GM18508 (cell line): ENCODE measurements at regions not wholly inside any gene's neighbourhood (a gene's known extent, or its start where the extent isn't known, plus 50 kb on each side); places are given as distances from the start of the nearest gene placed in this dataset.
"Not testable (repeated sequence)": the region's sequence is repeated elsewhere in the genome, so short reads cannot be mapped to it uniquely, and the experiment has no call there.

Experiments
- ATAC-seq: cut with Tn5 transposase; IDR thresholded peaks from one replicate; pipeline ENCODE4 v1.9.1; 2021; ENCODE audit warnings: moderate number of reproducible peaks; ENCODE audit not compliant: insufficient read depth, unreplicated experiment

DNA sequence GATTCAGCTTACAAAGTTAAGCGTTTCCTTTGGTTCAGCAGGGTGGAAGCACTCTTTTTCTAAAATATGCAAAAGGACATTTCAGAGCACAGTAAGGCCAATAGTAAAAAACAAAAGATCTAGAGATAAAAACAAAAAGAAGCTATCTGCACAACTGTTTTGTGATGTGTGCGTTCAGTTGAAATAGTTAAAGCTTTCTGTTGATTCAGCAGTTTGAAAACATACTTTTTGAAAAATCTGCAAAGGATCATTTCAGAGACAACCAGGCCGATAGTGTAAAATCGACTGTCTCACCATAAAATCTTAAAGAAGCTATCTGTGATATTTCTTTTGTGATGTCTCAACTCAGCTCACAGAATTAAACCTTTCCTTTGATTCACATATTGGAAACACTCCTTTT is 300.0 kb upstream of the ALG10B start:
- no peak for ATAC-seq

- ATAC-seq, result no peak
These were observed 290.7 kb upstream of the ALG10B start for GRCh38 chr12:38025916-38026315.

DNA sequence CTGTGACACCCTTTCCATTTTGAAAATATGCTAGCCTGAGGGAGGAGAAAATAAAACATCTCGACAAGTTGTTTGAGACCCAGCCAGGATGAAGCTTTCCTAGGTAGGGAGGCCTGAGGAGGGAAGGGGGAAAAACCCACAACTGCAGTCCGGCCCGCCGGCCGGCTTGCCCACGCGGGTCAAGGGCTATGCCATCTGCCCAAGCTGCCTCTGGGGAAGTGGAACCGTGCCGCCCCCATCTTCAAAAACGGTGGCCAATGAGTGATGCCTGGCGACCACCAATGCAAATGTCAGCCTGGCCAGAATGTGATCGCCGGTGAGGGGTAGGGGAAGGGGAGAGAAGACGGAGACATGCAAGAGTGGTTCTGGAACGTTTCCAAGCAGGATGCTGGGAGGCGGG is 263.5 kb upstream of the ALG10B start:
- no peak for ATAC-seq

DNA sequence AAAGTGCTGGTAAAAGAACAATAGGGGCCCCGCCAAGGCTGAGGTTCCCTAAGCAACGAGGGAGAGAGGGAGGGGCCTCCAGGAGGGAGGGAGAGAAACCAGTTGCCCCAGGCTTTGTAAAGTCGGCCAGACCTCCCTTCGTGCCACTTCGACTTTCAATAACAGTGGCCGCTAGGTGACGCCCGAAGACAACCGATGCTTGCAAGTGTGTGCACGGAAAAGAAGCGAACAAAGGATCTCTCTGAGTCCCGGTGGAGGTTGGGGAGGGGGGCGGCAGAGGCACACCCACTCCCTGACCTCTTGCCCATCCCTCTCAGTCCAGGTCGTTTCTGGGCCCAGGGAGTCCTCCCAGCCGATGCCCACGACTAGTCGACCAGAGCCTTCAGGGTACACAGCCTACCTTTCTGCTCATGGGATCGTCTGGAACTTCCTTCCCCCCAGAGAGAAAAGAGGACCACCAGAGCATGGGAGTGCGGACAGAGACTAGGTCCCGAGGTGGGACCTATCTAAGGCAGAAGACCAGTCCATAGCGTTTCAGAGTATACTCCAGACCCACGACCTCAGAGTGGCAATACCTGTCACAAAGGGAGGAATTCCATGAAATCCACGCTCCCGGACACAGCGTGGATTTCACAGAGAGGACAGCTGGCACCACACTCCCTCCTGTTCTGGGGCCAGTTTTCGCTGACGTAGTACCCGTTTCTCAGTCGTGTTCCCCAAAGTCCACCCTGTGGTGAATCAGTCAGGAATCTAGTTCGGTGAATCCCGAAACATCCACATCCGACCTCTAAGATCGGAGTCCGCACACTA is 262.7 kb upstream of the ALG10B start:
- ATAC-seq, result no peak

DNA sequence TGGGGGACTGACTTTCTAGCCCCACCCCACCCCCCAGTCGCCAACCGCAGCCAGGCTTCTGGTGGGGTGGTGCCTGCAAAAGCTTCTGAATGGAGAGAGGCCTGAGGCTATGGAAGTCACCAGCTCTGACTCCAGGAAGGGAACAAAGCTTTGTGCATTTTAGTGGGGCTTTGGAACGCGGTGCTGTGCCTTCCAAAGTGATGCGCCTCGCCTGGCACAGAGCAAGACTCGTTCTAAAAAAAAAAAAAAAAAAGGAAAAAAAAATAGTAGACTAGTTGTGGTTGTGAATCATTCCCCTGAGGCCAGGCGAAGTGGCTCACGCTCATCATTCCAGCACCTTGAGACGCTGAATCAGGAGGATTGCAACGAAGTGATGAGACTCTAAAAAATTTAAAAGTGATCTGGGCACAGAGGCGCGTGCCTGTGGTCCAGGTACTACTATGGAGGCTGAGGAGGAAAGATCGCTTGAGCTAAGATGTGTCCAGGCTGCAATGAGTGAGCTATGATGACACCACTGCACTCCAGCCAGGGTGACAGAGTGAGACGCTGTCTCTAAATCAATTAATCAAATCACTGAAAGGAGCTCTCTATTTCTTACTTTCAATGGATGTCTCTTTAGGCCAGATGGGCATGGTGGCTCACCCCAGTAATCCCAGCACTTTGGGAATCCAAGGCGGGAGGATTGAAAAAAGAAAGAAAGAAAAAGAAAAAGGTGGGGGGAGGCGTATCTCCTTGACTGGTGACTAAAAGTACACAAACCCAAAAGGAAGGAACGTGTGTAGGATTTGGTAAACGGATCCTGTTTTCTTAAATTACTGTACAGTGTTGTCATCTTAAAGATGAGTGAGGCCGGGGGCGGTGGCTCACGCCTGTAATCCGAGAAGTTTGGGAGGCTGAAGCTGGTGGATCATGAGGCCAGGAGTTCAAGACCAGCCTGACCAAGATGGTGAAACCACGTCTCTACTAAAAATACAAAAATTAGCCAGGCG is 259.6 kb upstream of the ALG10B start:
- ATAC-seq, result no peak

DNA sequence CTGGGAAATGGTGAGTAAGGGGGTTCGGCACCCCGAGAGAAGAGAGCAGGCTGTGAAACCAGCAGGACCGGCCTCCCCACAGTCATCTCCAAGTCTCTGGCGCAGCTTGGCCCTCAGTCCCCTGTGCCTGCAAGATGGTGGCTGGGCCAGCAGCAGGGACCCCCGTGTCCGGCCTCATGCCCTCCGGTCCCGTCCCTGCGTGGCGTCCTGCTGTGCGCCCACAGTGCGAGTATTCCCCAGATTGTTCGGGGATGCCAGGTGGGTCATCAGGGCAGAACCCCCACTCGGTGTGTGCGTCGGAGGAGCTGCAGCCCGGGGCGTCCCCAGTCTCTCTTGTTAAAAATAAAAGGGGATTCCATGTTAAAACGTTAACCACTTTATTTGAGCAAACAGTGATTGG is 216.9 kb upstream of the ALG10B start:
- ATAC-seq, result no peak

GRCh38 chr12:38101753-38102152 is 214.8 kb upstream of the ALG10B start:
- no peak for ATAC-seq

- ATAC-seq, result no peak
These were observed 214.4 kb upstream of the ALG10B start for GRCh38 chr12:38102197-38102596.

GRCh38 chr12:38110026-38110699 is 206.4 kb upstream of the ALG10B start:
- no peak for ATAC-seq

GRCh38 chr12:38113991-38114390 is 202.6 kb upstream of the ALG10B start:
- ATAC-seq, result no peak

GRCh38 chr12:38116968-38117367 is 199.6 kb upstream of the ALG10B start:
- ATAC-seq, result no peak

GRCh38 chr12:38118632-38119031 is 197.9 kb upstream of the ALG10B start:
- no peak for ATAC-seq

- no peak for ATAC-seq
These were observed 196.1 kb upstream of the ALG10B start for GRCh38 chr12:38120438-38120837.

GRCh38 chr12:38123028-38123427 is 193.5 kb upstream of the ALG10B start:
- ATAC-seq, result not testable (repeated sequence)

DNA sequence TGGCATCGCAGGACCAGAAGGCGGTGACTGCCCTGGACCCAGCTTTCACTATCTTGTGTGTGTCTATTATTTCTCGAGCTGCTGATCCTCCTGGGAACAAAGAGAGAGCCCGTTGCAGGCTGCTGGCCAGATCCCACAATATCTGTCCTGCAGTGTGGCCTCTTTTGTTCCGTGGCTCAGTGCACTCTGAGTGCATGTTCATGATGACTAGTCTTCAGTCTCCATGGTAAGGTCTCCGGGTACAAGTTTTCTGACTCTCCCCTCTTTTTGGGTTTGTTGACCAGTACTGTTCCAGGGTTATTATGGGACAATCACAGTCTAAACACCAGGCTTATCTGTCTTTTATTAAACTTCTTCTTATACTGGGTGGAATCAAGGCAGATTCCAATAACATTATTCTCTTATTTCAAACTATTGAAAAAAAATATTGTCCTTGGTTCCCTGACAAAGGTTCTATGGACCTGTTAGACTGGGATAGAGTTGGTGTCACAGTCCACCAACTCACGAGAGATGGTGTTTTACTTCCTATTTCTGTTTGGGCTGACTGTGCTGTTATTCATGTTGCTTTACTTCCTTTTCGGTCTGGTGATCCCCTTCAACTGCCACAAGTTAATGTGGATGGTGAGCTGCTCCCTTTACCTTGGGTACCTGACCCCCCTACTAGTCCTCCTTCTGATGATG is 192.9 kb upstream of the ALG10B start:
- no peak for ATAC-seq

DNA sequence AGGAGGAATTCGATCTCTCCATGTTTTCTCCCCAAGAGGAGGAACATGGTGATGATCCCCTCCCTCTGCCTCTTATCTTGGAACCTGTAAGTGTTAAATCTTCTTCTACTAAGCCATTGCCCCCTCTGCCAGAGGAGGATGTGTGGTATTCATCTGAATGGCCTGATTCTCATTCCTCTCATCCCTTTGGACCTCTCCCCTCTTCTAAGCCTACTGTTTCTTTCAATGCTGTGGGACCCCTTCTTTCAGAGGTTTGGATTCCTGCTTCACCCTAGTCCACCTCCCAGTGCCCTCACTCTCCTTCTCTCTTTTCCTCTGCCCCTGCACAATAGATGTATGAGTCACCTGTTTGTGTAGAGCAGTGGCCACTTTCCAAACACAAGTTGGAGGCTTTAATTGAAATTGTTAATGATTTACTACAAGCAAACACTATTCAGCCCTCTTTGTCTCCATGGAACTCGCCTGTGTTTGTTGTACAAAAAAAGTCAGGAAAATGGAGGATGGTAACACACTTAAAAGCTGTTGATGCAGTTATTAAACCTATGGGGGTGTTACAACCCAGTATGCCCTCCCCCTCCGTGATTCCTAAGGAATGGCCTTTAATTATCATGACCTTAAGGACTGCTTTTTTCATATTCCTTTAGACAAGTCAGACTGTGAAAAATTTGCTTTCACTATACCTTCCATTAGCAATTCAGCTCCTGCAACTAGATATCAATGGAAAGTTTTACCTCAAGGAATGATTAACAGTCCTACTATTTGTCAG is 192.1 kb upstream of the ALG10B start:
- ATAC-seq, result no peak

DNA sequence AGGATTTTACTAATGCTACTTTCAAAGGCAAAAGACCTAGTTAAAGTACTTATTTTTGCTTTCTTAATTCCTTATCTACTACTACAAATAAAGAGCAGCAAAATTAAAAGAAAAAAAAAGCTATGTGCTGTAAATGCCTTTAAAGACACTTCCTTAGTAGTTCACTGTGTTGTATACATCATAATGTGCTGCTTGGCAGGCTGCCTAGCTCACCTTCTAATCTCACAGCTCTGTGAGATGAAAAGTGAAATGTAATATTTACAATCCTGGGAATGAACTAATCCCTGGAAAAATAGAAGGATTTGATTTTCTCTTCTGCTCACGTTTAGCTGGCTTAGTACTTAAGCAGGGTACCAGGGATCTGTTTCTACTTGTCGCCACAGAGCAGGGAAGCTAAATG is 184.4 kb upstream of the ALG10B start:
- ATAC-seq, result no peak

GRCh38 chr12:38137287-38137686 is 179.3 kb upstream of the ALG10B start:
- no peak for ATAC-seq

GRCh38 chr12:38137716-38138115 is 178.9 kb upstream of the ALG10B start:
- ATAC-seq, result no peak
